Left lung (tissue), 4 donors: ENCODE measurements at regions not wholly inside any gene's neighbourhood (a gene's known extent, or its start where the extent isn't known, plus 50 kb on each side); places are given as distances from the start of the nearest gene placed in this dataset.

Source experiments
- ATAC-seq: fragments of 200-7000 bp; cut with Tn5 transposase; one replicate; pipeline ENCODE4 v1.9.1; 2020; ENCODE audit warnings: moderate library complexity
- DNase-seq, 4 donors: peaks; one replicate each; pipeline ENCODE4 v3.0.0-alpha.2; 2013 to 2020
- H3K27ac ChIP-seq, 2 donors: fragments of 200-600 bp; sonication (generic) in 1 of 2; one replicate each; pipeline versions ENCODE4 v1.5.0 to v1.8.0; 2020 to 2021
- H3K27me3 ChIP-seq, 2 donors: fragments of 200-600 bp; sonication (generic) in 1 of 2; one replicate each; pipeline versions ENCODE4 v1.5.0 to v1.8.0; 2020 to 2021
- H3K36me3 ChIP-seq, 2 donors: fragments of 200-600 bp; sonication (generic) in 1 of 2; one replicate each; pipeline versions ENCODE4 v1.5.0 to v1.8.0; 2020 to 2021
- H3K4me1 ChIP-seq, 2 donors: fragments of 200-600 bp; one replicate each; pipeline ENCODE4 v1.8.0; 2021
- H3K4me3 ChIP-seq, 2 donors: fragments of 200-600 bp; sonication (generic) in 1 of 2; one replicate each; pipeline versions ENCODE4 v1.5.0 to v1.8.0; 2020 to 2021; ENCODE audit warnings: mild to moderate bottlenecking in 1 of 2
- H3K9me3 ChIP-seq, 2 donors: fragments of 200-600 bp; sonication (generic) in 1 of 2; one replicate each; pipeline versions ENCODE4 v1.5.0 to v1.8.0; 2020 to 2021
- intact Hi-C, 2 donors: fragments of 100-400 bp; cut with DNase I; formaldehyde crosslinking; loops; one replicate each; pipeline versions ENCODE4 v1.11.2 to v1.14.2; 2022
- TF ChIP-seq, protein P1 (sequence below), 2 donors: fragments of 200-600 bp; sonication (generic) in 1 of 2; IDR thresholded peaks; one replicate each; pipeline versions ENCODE4 v1.5.0 to v1.8.0; 2021; ENCODE audit warnings: antibody characterized with exemption in 2 of 2
- donor health status: DM: no; HTN: yes; CAD: no.
- donor health status: DM: no; HTN: no; CAD: no.

DNA sequence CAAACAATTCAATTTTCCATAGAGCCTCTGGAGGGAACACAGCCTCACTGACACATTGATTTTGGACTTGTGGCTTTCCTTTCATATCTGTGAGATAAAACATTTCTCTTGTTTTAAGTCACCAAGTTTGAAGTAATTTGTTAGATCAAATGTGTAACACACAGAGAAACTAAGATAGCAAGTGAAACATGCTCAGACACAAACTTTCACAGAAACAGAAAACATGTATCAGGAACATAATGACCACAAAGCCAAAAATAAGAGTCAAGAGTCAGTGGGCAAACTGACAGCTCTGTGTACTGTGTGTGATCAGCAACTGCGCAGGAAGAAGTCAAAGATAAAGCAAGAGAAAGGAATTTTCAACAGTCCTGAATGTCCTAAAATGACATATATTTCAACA, 1237.5 kb downstream of the AMY1C start:
- Histone ChIP-seq H3K36me3 (no peaks in the 10 kb centered on the region), H3K4me3 (no peak overlapping the region), H3K27ac (no peak overlapping the region), H3K27me3 (no peaks in the 10 kb centered on the region), H3K9me3 (peaks cover 0 to 10% of the 10 kb centered on the region in 2 donors), H3K4me1 (no peaks in the 10 kb centered on the region)
- intact Hi-C loops, result no loop called here
- ATAC-seq (no peak), DNase-seq (no peak)
- TF ChIP-seq, protein P1, sequence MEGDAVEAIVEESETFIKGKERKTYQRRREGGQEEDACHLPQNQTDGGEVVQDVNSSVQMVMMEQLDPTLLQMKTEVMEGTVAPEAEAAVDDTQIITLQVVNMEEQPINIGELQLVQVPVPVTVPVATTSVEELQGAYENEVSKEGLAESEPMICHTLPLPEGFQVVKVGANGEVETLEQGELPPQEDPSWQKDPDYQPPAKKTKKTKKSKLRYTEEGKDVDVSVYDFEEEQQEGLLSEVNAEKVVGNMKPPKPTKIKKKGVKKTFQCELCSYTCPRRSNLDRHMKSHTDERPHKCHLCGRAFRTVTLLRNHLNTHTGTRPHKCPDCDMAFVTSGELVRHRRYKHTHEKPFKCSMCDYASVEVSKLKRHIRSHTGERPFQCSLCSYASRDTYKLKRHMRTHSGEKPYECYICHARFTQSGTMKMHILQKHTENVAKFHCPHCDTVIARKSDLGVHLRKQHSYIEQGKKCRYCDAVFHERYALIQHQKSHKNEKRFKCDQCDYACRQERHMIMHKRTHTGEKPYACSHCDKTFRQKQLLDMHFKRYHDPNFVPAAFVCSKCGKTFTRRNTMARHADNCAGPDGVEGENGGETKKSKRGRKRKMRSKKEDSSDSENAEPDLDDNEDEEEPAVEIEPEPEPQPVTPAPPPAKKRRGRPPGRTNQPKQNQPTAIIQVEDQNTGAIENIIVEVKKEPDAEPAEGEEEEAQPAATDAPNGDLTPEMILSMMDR (IDR thresholded peaks at IDR 0.05), result no peak

DNA sequence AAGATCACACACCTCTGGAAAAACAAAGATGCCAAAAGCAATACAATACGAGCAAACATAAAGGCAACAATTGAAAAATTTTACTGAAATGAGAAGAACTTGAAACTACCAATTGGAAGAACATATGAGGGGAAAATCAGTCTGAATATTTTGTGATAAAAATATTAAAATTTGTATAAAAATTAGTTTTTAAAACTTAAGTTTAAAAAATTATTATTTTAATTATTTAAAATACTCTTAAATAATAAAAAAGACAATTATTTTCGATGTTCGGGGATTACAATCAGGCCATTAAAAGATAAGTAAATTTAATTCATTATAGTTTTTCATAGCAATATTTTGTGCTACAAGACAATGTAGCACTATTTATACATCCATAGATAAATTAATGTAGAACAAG, 1239.3 kb downstream of the AMY1C start:
- Histone ChIP-seq H3K27me3 (no peaks in the 10 kb centered on the region), H3K4me3 (no peak overlapping the region), H3K4me1 (no peaks in the 10 kb centered on the region), H3K36me3 (no peaks in the 10 kb centered on the region), H3K9me3 (peaks cover 0 to 10% of the 10 kb centered on the region in 2 donors), H3K27ac (no peak overlapping the region)
- TF ChIP-seq, protein P1 (IDR thresholded peaks at IDR 0.05), result no peak
- intact Hi-C loops, result no loop called here
- ATAC-seq, result no peak
- no peak for DNase-seq

DNA sequence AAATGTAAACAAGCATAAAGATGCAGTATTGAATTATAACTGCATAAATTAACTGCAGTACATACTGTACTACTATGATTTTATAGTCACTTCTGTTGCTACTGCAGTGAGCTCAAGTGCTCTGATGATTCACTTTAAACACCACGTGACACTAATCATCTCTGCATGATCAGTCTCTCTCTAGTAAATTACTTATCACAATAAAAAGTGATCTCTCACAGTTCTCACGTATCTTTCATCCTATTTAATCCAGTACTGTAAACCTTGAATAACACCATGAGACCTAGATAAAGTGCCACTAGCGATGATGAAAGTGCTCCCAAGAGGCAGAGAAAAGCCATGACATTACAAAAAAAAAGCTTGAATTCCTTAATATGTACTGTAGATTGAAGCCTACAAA, 1242.0 kb downstream of the AMY1C start:
- H3K9me3 ChIP-seq, result no peaks in the 10 kb centered on the region

DNA sequence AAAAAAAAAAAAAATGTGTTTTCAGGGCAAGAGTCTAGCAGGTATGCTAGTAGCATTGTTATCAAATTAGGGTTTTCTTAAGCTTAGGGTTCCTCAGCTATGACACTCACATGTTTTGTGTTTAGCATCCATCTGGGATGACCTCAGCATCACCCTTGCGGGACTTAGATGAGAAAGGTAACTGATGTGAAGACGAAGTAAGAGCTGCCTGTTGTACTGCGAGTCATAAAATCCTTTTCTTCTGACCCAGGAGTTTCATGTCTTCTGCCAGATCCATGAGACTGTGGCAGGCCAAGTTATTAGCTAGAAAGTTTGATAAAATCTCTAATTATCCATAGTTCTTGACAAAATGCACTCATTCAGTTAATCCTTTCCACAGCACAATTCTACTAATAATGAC, 1251.1 kb downstream of the AMY1C start:
- intact Hi-C loops, result no loop called here
- DNase-seq (no peak), ATAC-seq (no peak)
- no peaks in the 10 kb centered on the region for H3K36me3 ChIP-seq
- H3K4me3 ChIP-seq, result no peak overlapping the region
- H3K4me1 ChIP-seq, result no peaks in the 10 kb centered on the region
- no peaks in the 10 kb centered on the region for H3K27me3 ChIP-seq
- no peak overlapping the region for H3K27ac ChIP-seq
- peaks cover 0 to 14% of the 10 kb centered on the region in 2 donors for H3K9me3 ChIP-seq
- TF ChIP-seq, protein P1 (IDR thresholded peaks at IDR 0.05), result no peak

More for the DNA sequence above, 1242.0 kb downstream of the AMY1C start:
- no peak for DNase-seq
- Histone ChIP-seq H3K4me1 (no peaks in the 10 kb centered on the region), H3K36me3 (no peaks in the 10 kb centered on the region), H3K27me3 (no peaks in the 10 kb centered on the region), H3K4me3 (no peak overlapping the region), H3K27ac (no peak overlapping the region)
- no peak for ATAC-seq
- TF ChIP-seq, protein P1 (IDR thresholded peaks at IDR 0.05), result no peak
- intact Hi-C loops, result no loop called here

DNA sequence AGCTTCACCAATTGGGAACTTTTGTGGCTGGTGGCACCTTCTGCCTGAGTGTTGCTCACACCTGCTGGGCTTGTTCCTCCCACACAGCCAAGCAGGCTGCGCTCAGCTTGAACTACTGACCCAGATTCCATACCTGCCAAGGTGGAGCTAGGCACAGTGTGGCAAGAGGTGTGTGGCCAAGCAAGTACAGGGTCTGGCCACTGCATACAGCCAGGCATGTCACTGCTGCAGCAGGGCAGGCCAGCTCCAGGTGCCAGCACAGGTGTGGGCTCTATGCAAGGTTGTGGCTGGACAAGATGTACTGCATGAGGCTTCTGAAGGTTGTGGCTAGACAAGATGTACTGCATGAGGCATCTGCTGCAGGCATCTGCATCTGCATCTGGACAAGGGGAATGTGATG, 1254.8 kb downstream of the AMY1C start:
- TF ChIP-seq, protein P1 (IDR thresholded peaks at IDR 0.05), result no peak
- Histone ChIP-seq H3K4me3 (no peak overlapping the region), H3K4me1 (no peaks in the 10 kb centered on the region), H3K27ac (no peak overlapping the region), H3K36me3 (no peaks in the 10 kb centered on the region), H3K9me3 (peaks cover 0 to 16% of the 10 kb centered on the region in 2 donors), H3K27me3 (no peaks in the 10 kb centered on the region)
- ATAC-seq (no peak), DNase-seq (no peak)
- intact Hi-C loops, result no loop called here
